NCI-H2227 (cell line): ENCODE measurements at regions not wholly inside any gene's neighbourhood (a gene's known extent, or its start where the extent isn't known, plus 50 kb on each side); places are given as distances from the start of the nearest gene placed in this dataset.
A peak's percentile ranks its signal among the peaks of the same experiment; 100 is the strongest.

ENCODE experiments used
- DNase-seq: peaks from one replicate; lab custom pipeline; 2025; ENCODE audit not compliant: unreplicated experiment; lab: John Stamatoyannopoulos, UW

DNA sequence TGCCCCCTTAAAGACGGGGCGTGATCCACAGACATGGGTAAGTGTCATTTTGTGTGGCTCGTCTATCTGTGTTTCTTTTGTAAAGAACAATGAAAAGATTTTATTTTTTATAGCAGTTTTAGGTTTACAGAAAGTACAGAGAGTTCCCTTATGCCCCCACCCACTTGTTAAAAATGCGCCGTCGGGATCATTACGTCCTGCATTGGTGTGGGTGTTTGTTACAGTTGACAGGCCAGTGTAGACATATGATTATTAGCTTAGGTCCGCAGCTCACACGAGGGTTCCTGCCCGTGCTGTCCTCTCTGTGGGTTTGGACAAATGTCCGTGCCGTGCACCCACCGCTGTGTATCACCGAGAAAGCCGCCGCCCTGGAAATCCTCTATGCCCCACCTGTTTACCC lies 50.5 kb downstream of the RGS12 start:
- no peak for DNase-seq

DNA sequence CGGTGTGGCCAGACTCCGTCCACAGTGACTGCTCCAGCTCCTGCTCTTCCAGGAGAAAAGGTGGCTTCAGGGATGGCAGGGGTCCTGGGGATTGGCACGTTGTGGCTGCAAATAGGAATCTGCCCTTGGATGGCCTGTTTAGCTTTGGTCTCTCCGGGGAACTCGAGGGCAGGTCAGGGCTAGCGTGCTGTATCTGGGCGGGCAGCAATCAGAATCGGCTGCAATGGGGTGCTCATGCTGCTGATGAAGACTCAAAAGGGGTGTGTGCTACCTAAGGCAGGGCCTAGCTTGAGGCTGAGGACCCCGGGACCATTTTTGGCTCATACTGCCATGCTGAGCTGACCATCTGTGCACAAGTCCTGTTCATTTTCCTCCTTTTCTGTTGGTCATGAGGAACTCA lies 51.3 kb downstream of the RGS12 start:
- no peak for DNase-seq

- no peak for DNase-seq
Measured at GRCh38 chr4:3344596-3344995, 51.8 kb downstream of the RGS12 start.

- DNase-seq, result no peak
Measured at GRCh38 chr4:3345384-3345783, 52.6 kb downstream of the RGS12 start.

DNA sequence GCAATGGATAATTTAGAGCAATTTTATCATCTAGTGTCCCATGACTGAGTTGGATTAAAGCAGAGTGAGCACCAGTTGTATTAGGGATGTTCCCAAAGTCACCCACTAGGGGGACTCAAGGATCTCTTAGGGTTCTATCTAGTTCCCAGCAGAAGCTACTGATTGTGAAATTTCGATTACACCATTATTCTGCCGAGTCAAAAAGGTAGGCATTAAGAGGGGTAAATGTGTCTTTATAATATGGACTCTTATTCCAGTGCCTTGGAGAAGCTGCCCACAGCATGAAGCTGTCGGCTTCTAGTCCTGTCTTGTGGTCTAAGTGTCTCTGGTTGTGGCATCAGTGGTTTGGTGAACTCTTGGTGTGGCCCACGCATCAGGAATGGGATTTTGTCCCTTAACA lies 53.3 kb downstream of the RGS12 start:
- DNase-seq, result peak; percentile 74

GRCh38 chr4:3347871-3348270 lies 55.0 kb downstream of the RGS12 start:
- no peak for DNase-seq

DNA sequence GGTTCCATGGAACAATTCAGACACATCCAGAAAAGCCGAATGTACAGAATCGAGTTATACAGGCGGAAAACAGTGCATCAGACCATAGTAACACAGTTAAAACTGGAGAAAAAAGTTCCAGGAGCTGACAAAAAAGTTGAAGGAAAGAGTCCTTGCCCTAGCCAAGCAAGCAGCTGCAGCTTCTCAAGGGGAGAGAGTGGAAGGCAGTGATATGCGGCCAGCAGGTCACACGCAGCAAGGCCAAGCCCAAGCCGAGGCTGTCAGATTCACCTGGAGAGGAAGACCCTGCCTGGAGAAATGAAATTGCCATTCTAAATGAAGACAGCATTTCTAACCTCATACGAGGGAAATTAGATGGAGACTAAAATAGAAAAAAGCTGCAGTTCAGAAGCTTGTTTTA lies 55.8 kb downstream of the RGS12 start:
- DNase-seq, result no peak

DNA sequence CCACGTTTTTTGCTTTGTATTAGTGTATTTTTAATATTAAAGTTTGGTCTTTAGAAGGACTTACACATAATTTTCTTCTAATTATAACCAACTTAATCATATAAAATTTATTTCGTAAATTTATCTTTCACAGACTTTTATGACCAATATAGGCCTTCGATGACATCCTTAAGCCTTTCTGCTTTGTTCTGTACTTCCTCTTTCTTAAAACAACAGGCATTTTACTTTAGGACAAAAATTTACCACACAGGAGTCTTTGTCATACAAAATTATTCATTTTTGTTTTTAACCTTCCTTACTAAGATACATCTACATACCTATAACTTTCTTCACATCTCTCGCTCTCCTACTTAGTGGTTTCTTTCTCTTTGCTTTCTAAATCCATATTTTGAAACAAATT lies 56.3 kb downstream of the RGS12 start:
- no peak for DNase-seq

GRCh38 chr4:3351997-3352396 lies 59.2 kb downstream of the RGS12 start:
- DNase-seq, result no peak

GRCh38 chr4:3352505-3352904 lies 59.7 kb downstream of the RGS12 start:
- no peak for DNase-seq

DNA sequence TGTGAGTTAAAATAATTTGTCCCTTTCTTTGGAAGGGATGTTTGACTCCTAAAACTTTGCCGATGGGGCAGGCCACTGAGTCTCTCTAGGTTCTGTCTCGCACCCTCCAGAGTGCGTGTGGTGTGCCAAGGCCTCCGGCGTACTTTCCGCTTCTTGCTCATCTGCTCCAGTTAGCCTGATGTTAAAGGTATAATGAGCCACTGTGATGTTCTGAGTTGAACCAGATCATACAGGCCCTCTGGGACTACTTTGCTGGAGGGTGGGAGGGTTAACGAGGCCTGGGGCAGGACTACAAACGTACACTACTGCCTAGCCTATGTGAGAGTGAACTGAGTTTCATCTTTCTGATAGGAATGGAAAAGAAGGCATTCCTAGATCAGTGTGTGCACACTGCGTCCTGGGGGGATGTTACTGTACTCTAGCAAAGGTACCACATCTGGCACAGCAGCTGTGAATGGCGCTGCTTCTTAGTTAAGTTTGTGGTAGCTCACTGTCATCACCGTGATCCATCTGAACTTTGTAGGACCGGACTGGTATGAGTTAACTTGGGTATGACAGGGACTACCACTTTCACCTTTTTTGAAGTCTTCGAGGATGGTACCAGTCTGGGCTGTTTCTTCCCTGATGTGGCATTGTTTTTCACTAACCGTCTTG lies 60.2 kb downstream of the RGS12 start:
- DNase-seq, result no peak

GRCh38 chr4:3353752-3354454 lies 61.1 kb downstream of the RGS12 start:
- DNase-seq, result no peak

GRCh38 chr4:3354455-3354811 lies 61.6 kb downstream of the RGS12 start:
- no peak for DNase-seq

DNA sequence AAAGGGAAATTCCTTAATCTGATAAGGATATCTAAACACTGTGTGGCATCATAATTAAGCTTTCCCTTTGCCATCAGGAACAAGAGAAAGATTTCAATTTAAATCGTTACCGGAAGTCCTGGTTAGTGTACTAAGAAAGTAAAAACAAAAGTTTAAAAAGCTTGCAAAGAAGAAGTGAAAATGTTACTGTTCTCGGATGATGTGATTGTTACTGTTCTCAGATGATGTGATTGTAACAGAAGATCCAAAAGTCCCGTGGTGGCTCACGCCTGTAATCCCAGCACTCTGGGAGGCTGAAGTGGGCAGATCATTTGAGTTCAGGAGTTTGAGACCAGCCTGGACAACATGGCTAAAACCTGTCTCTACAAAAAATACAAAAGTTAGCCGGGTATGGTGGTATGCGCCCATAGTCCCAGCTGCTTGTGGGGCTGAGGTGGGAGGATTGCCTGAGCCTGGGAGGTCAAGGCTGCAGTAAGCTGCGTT lies 62.5 kb downstream of the RGS12 start:
- DNase-seq, result no peak

- DNase-seq, result no peak
Measured at GRCh38 chr4:3358656-3359055, 65.8 kb downstream of the RGS12 start.

DNA sequence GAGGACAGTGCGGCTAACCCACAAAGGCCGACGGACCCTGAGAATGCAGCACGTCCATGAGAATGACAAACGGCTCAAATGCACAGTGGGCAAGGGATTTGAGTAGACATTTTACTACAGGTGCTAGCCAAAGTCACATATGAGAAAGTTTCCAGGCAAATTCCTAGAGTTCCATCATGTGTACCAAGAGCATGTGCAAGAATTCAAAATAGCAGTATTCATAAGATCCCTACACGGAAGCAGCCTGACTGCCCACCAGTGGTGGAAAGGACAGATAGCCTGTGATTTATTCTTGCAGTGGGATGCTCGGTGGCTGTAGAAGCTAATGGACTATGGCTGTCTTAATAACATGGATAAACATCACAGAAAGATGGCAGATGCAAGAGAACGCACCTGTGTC lies 68.0 kb downstream of the RGS12 start:
- DNase-seq, result no peak

- DNase-seq, result no peak
Measured at GRCh38 chr4:3361406-3361805, 68.6 kb downstream of the RGS12 start.

GRCh38 chr4:3361896-3362295 lies 69.1 kb downstream of the RGS12 start:
- DNase-seq, result no peak

- DNase-seq, result no peak
Measured at GRCh38 chr4:3362431-3363287, 69.8 kb downstream of the RGS12 start.

- no peak for DNase-seq
Measured at GRCh38 chr4:3363411-3364141, 70.8 kb downstream of the RGS12 start.

GRCh38 chr4:3364199-3364598 lies 71.4 kb downstream of the RGS12 start:
- DNase-seq, result no peak
